ENCODE measurements at regions not wholly inside any gene's neighbourhood (a gene's known extent, or its start where the extent isn't known, plus 50 kb on each side); places are given as distances from the start of the nearest gene placed in this dataset.

DNA sequence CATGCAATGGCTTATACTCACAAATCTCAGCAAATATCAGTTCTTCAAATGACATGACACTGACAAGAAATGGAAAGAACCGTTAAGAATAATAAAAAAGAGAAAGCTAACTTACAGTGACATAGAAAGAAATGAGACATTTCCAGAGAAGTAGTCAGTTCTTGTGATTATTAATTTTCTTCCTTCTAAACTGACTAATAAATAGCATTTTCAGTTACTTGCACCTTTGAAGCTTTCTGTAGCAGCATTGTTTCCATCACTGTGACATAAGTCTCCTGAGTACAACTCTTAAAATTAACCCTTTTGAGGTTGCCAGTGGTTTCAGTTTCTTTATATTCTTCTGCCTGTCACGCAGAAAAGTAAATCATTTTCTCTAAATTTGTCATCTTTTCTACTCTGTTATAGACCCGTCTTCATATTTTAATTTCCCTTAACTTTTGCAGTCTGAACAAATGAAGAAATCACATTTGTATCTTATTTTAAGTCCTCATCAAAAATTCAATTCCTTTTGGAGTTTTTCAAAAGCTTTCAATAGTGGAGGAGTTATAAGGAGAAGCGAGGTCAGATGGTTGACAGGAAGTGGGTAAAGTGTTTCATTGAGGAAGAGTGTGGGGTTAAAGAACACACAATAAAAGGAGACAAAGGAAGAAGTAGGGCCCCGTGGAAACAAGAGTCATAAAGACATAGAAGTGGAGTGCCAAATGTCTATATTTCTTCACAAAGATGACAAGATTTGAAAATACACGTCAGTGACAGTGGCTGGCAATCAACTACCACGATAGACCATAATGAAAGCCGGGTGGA is 57.9 kb upstream of the S1PR1 start:
- H3K79me2 ChIP-seq (ENCODE audit: control insufficient read depth, insufficient read depth, low read length), result no peaks in the 10 kb centered on the region
- no peaks in the 10 kb centered on the region for H3K9me1 ChIP-seq (replicated peaks; ENCODE audit: control insufficient read depth, extremely low read depth, insufficient read depth, low read length)
- no peaks in the 10 kb centered on the region for H3K36me3 ChIP-seq (ENCODE audit: control insufficient read depth in 2 of 2, extremely low read depth in 1 of 2, insufficient read depth in 2 of 2, low read length in 2 of 2)
- TF ChIP-seq EZH2 (IDR thresholded peaks at IDR 0.05; ENCODE audit: borderline replicate concordance, low read depth, low read length, severe bottlenecking), result no peak
- TF ChIP-seq, protein P1, sequence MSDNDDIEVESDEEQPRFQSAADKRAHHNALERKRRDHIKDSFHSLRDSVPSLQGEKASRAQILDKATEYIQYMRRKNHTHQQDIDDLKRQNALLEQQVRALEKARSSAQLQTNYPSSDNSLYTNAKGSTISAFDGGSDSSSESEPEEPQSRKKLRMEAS (IDR thresholded peaks at IDR 0.05; ENCODE audit: insufficient read depth, insufficient read length), result no peak
- TF ChIP-seq GATA2 (IDR thresholded peaks at IDR 0.05; ENCODE audit: insufficient read depth, insufficient read length, low read depth, low read length), result no peak
- TF ChIP-seq JUN (IDR thresholded peaks at IDR 0.05; ENCODE audit: borderline replicate concordance, insufficient read depth, insufficient read length, low read depth), result no peak
- no peak for TF ChIP-seq FOS (IDR thresholded peaks at IDR 0.05; ENCODE audit: borderline replicate concordance, insufficient read depth, low read length)
- no peak for TF ChIP-seq POLR2A (IDR thresholded peaks at IDR 0.05; ENCODE audit: low read depth, low read length)
- no peak for TF ChIP-seq POLR2AphosphoS5 (IDR thresholded peaks at IDR 0.05; ENCODE audit: insufficient read depth, low read depth, low read length)
- TF ChIP-seq, protein P2, sequence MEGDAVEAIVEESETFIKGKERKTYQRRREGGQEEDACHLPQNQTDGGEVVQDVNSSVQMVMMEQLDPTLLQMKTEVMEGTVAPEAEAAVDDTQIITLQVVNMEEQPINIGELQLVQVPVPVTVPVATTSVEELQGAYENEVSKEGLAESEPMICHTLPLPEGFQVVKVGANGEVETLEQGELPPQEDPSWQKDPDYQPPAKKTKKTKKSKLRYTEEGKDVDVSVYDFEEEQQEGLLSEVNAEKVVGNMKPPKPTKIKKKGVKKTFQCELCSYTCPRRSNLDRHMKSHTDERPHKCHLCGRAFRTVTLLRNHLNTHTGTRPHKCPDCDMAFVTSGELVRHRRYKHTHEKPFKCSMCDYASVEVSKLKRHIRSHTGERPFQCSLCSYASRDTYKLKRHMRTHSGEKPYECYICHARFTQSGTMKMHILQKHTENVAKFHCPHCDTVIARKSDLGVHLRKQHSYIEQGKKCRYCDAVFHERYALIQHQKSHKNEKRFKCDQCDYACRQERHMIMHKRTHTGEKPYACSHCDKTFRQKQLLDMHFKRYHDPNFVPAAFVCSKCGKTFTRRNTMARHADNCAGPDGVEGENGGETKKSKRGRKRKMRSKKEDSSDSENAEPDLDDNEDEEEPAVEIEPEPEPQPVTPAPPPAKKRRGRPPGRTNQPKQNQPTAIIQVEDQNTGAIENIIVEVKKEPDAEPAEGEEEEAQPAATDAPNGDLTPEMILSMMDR (IDR thresholded peaks at IDR 0.05; ENCODE audit: extremely low read depth in 1 of 2, insufficient read depth in 1 of 2, low read depth in 1 of 2, low read length in 2 of 2), result no peak
- TF ChIP-seq MYC (IDR thresholded peaks at IDR 0.05; ENCODE audit: low read depth, low read length), result no peak
- no peak overlapping the region for H3K4me3 ChIP-seq (replicated peaks in 1 of 3; ENCODE audit: insufficient read depth in 1 of 3, low read depth in 1 of 3, low read length in 3 of 3)
- FAIRE-seq (no peak), DNase-seq (ENCODE audit: low read depth, low spot score) (no peak)
- peak overlapping the region; percentile 81 for H2AFZ ChIP-seq (ENCODE audit: low read depth, low read length)
- H3K9ac ChIP-seq (replicated peaks; ENCODE audit: extremely low read depth, insufficient read depth, low read length), result no peak overlapping the region
- H3K4me2 ChIP-seq (ENCODE audit: insufficient read depth, low read length), result peak overlapping the region; percentile 32
- POLR2A ChIA-PET, result no interaction called here
- peak overlapping the region; percentile 9 for H3K27ac ChIP-seq (ENCODE audit: insufficient read depth, low read depth, low read length)
- H3K27me3 ChIP-seq (ENCODE audit: control insufficient read depth in 2 of 2, insufficient read depth in 2 of 2, low read length in 2 of 2), result no peaks in the 10 kb centered on the region
- dilution Hi-C loops (cut with MboI; ENCODE audit: extremely low pct_ligation_motif_present, low sequenced_read_pairs), result no loop called here
- H3K9me3 ChIP-seq (replicated peaks; ENCODE audit: control insufficient read depth, insufficient read depth, low read length), result no peaks in the 10 kb centered on the region
- no TSS peak for BruUV-seq (replicated peaks)
- H4K20me1 ChIP-seq (replicated peaks; ENCODE audit: control insufficient read depth, extremely low read depth, insufficient read depth, low read length), result no peaks in the 10 kb centered on the region
- CTCF ChIA-PET, result interaction anchor here (1.4 to 4.7 kb wide), 2 partner anchors 60 to 109 kb away, joined by 3 to 18 read pairs; no protein-coding TSS in a partner anchor
- intact Hi-C loops (cut with micrococcal nuclease), result no loop called here
- peaks cover 62% of the 10 kb centered on the region for H3K4me1 ChIP-seq (ENCODE audit: control insufficient read depth, extremely low read depth, insufficient read depth, low read length)

All from endothelial cell of umbilical vein (primary cell).